AG04450 (cell line): ENCODE measurements at regions not wholly inside any gene's neighbourhood (a gene's known extent, or its start where the extent isn't known, plus 50 kb on each side); places are given as distances from the start of the nearest gene placed in this dataset.

Source experiments
- CTCF ChIA-PET: fragments of 300-600, 350-600 bp; formaldehyde crosslinking; extraction: SDS; loops from one replicate; lab custom pipeline; 2022; ENCODE audit warnings: antibody characterized with exemption, inconsistent platforms; lab: Charles Lee
- POLR2A ChIA-PET: fragments of 350-600 bp; formaldehyde crosslinking; extraction: SDS; loops from one replicate; lab custom pipeline; 2021; ENCODE audit warnings: antibody characterized with exemption, inconsistent platforms; lab: Yijun Ruan, JAX
- DNase-seq: peaks from one replicate; pipeline ENCODE4 v3.0.0-alpha.2; 2011; ENCODE audit warnings: low read depth, low spot score
- H3K27ac ChIP-seq: one replicate; pipeline ENCODE4 v1.5.1; 2012; ENCODE audit warnings: low read depth, low read length, control low read depth
- H3K27me3 ChIP-seq: one replicate; pipeline ENCODE4 v1.6.0; 2012; ENCODE audit warnings: low read length; ENCODE audit not compliant: control insufficient read depth, insufficient read depth
- H3K4me3 ChIP-seq: 2 replicates; pipeline ENCODE4 v1.5.1; 2011; ENCODE audit warnings: mild to moderate bottlenecking, low read depth, low read length, control low read depth
- H3K9me3 ChIP-seq: 2 replicates; pipeline ENCODE4 v1.5.1; 2012; ENCODE audit warnings: low read length; ENCODE audit not compliant: control insufficient read depth, insufficient read depth
- TF ChIP-seq, protein P1 (sequence below): IDR thresholded peaks from 2 replicates; pipeline ENCODE4 v1.5.1; 2011; ENCODE audit warnings: low read depth, low read length, control low read depth, inconsistent platforms

DNA sequence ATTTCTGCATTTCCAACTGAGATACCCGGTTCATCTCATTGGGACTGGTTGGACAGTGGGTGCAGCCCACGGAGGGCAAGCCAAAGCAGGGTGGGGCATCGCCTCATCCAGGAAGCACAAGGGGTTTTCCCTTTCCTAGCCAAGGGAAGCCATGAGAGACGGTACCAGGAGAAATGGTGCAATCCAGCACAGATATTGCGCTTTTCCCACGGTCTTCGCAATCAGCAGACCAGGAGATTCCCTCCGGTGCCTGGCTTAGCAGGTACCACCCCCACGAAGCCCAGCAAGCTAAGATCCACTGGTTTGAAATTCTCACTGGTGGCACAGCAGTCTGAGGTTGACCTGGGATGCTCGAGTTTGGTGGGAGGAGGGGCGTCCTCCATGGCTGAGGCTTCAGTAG lies 527.0 kb downstream of the TLE1 start:
- no peak overlapping the region for H3K4me3 ChIP-seq
- no peaks in the 10 kb centered on the region for H3K9me3 ChIP-seq
- POLR2A ChIA-PET, result no interaction called here
- no peaks in the 10 kb centered on the region for H3K27me3 ChIP-seq
- TF ChIP-seq, protein P1, sequence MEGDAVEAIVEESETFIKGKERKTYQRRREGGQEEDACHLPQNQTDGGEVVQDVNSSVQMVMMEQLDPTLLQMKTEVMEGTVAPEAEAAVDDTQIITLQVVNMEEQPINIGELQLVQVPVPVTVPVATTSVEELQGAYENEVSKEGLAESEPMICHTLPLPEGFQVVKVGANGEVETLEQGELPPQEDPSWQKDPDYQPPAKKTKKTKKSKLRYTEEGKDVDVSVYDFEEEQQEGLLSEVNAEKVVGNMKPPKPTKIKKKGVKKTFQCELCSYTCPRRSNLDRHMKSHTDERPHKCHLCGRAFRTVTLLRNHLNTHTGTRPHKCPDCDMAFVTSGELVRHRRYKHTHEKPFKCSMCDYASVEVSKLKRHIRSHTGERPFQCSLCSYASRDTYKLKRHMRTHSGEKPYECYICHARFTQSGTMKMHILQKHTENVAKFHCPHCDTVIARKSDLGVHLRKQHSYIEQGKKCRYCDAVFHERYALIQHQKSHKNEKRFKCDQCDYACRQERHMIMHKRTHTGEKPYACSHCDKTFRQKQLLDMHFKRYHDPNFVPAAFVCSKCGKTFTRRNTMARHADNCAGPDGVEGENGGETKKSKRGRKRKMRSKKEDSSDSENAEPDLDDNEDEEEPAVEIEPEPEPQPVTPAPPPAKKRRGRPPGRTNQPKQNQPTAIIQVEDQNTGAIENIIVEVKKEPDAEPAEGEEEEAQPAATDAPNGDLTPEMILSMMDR, result no peak
- no peak overlapping the region for H3K27ac ChIP-seq
- no peak for DNase-seq
- CTCF ChIA-PET, result no interaction called here

- ChIA-PET POLR2A (no interaction called here), CTCF (no interaction called here)
These were observed 533.0 kb downstream of the TLE1 start for GRCh38 chr9:81156381-81156780.

DNA sequence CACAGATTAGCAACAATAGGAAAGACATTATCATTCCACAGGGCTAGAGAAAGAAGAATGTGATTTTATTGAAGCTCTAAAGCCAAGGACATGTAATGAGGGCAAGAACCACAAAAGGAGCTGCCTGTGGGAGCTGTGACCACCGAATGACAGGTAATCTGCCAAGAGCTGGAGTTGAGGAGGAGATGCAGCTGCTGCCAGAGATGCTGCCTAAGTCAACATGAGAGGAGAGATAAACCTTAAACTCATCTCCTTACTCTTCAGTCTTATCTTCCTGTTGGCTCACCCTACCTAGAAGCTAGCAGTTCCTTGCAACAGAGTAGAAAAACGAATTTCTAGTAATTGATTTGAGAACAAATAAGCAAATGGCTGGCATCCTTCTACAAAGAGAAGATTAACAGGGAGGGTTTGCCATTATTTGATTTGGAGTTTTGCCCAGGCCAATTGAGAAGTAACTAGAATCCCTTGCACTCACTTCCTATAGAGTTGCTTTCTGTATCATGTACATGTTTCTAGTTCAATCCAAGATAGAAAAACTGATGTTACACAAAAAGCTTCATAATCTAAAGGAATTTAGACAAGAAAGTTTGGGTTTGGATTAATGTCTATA lies 539.2 kb downstream of the TLE1 start:
- H3K9me3 ChIP-seq, result no peaks in the 10 kb centered on the region
- H3K27ac ChIP-seq, result no peak overlapping the region
- CTCF ChIA-PET, result no interaction called here
- H3K27me3 ChIP-seq, result no peaks in the 10 kb centered on the region
- POLR2A ChIA-PET, result no interaction called here
- DNase-seq, result no peak
- H3K4me3 ChIP-seq, result no peak overlapping the region
- TF ChIP-seq, protein P1, result no peak

More at GRCh38 chr9:81156381-81156780, 533.0 kb downstream of the TLE1 start:
- no peaks in the 10 kb centered on the region for H3K27me3 ChIP-seq
- H3K4me3 ChIP-seq, result no peak overlapping the region
- DNase-seq, result no peak
- TF ChIP-seq, protein P1, result no peak
- no peak overlapping the region for H3K27ac ChIP-seq
- no peaks in the 10 kb centered on the region for H3K9me3 ChIP-seq

DNA sequence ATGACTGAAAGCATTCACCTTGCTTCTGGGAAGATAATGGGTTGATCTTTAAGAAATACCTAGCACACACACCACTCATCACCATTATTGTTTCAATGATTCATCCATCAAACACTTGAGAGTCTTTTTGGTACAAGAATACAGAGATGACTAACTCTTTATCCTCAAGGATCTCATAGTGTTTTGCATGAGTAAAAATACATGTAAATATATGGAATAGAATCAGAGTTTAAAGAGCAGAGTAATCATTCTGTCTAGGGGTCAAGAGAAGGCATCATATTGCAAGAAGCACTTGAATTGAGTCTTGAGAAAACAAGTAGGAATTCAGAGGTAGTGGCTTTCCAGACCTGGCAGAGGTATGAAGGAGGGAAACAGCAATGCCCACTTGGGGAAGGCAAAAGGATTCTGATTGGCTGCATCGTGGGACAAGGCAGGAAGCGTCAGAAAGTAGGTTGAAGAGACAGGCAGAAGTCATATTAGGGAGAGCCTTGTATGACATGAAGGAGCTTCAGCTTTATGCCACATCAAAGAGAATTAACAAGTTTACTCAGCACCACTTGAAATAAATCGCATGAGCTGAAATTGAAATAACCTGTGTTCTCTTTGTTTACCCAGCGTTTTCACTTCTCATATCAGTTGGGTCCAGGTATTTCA lies 542.5 kb downstream of the TLE1 start:
- Histone ChIP-seq H3K27me3 (no peaks in the 10 kb centered on the region), H3K9me3 (no peaks in the 10 kb centered on the region), H3K4me3 (no peak overlapping the region), H3K27ac (no peak overlapping the region)
- ChIA-PET CTCF (interaction anchor here (1.2 kb wide), 1 partner anchor 13 kb away, joined by 3 read pairs; no protein-coding TSS in a partner anchor), POLR2A (no interaction called here)
- DNase-seq, result no peak
- TF ChIP-seq, protein P1, result no peak

DNA sequence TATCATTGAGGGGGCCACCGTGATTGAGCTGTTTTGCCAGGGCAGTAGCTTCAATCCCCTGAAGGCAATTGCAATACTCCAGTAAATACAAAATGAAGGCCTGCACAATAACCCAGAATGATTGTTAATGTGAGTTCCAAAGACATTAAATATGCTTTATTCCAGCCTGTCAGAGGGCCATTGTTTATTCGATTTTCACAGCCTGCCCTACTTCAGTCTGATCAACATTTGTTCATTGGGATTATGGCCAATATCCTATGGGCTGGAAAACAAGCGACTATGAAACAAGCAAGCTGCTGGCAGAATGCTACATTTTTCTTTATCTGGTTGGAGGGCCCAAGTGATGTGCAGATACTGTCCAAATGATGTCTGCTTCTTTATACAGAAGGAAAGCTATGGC lies 543.1 kb downstream of the TLE1 start:
- no peaks in the 10 kb centered on the region for H3K9me3 ChIP-seq
- H3K27me3 ChIP-seq, result no peaks in the 10 kb centered on the region
- TF ChIP-seq, protein P1, result no peak
- POLR2A ChIA-PET, result no interaction called here
- H3K4me3 ChIP-seq, result no peak overlapping the region
- DNase-seq, result no peak
- CTCF ChIA-PET, result interaction anchor here (1.2 kb wide), 1 partner anchor 13 kb away, joined by 3 read pairs; no protein-coding TSS in a partner anchor
- H3K27ac ChIP-seq, result no peak overlapping the region
